Epithelial cell of proximal tubule (primary cell): ENCODE measurements at regions not wholly inside any gene's neighbourhood (a gene's known extent, or its start where the extent isn't known, plus 50 kb on each side); places are given as distances from the start of the nearest gene placed in this dataset.

Experiments used
- DNase-seq: peaks from one replicate; pipeline ENCODE4 v3.0.0-alpha.2; 2011; ENCODE audit warnings: low read depth
- H3K4me3 ChIP-seq: 2 replicates; pipeline ENCODE4 v1.5.1; 2011; ENCODE audit warnings: low read depth, mild to moderate bottlenecking, low read length
- CTCF ChIP-seq: conservative IDR thresholded peaks from 2 replicates; pipeline ENCODE4 v1.5.1; 2012; ENCODE audit warnings: low read depth, mild to moderate bottlenecking, low read length

- no peak overlapping the region for H3K4me3 ChIP-seq
- no peak for DNase-seq
- no peak for TF ChIP-seq CTCF
These were observed 95.7 kb upstream of the AKT3 start for GRCh38 chr1:243945727-243946126.

DNA sequence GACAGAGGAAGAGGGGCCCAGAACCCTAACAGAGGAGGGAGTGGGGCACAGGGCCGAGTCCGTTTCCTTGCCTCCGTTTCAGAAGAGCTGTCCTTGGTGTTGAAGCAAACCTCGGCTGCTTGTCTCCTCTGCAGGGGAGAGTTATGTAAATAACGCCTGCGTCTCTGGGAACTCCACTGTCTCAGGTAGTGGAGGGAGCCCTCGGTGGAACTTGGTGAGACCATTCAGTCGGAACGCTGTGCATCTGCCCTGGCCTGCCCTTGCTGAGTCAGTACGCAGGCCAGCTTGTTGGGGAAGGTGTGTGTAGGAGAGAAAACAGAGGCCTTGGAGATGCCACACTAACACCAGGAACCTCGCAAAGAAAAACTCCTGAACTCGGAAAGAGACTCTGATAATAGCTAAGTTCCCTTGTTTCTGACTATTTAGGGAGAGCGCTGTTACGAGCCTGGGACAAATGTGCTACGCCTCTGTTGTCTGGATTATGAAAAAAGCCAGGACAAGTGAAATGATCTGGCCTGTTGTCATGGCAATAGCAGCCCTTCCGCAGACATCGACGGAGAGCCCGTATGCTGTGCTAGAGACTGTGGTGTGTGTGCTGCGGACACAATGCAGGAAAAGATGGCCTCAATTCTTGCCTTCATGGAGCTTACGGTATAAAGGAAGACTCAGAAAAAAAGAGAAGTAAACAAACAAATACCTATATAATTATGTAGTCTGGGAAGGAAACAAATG is 94.6 kb upstream of the AKT3 start:
- no peak for TF ChIP-seq CTCF
- DNase-seq: peak; percentile 91
- peak overlapping the region; percentile 47 for H3K4me3 ChIP-seq

DNA sequence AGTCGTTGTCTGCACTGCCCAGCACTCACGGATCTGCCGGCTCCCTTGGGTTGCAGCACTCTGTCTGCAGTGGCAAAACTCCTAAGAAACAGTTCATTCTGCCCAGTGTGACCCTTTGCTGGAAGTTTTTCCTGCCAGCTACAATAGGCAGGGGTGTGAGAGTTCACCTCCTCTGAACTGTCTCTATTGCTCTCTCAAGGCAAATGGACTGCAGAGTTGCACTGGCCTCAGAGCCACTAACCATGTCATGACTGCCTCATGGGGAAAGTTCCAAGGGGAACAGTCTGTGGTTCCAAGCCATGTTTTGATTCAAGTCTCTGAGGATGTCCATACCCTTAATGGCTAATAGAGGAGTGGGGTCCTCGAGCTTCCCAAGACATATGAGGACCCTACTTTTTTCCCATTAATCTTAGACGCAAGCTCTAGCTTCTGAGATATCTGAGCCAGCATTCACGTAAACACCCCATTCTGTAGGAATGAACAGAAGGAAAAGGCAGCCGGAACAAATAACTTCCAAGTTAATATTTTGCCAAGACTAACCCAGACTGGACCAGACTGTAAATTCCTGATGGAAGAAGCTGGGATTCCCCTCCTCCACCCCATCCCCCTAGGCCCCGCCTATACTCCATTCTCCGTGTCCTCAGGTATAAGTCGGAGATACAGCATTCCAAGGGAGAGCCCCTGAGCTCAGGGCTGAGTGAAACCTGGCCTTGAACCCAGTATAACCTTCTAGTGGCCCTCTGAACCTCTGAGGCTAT is 93.8 kb upstream of the AKT3 start:
- peak; percentile 82 for DNase-seq
- peak overlapping the region; percentile 47 for H3K4me3 ChIP-seq
- TF ChIP-seq CTCF: no peak

DNA sequence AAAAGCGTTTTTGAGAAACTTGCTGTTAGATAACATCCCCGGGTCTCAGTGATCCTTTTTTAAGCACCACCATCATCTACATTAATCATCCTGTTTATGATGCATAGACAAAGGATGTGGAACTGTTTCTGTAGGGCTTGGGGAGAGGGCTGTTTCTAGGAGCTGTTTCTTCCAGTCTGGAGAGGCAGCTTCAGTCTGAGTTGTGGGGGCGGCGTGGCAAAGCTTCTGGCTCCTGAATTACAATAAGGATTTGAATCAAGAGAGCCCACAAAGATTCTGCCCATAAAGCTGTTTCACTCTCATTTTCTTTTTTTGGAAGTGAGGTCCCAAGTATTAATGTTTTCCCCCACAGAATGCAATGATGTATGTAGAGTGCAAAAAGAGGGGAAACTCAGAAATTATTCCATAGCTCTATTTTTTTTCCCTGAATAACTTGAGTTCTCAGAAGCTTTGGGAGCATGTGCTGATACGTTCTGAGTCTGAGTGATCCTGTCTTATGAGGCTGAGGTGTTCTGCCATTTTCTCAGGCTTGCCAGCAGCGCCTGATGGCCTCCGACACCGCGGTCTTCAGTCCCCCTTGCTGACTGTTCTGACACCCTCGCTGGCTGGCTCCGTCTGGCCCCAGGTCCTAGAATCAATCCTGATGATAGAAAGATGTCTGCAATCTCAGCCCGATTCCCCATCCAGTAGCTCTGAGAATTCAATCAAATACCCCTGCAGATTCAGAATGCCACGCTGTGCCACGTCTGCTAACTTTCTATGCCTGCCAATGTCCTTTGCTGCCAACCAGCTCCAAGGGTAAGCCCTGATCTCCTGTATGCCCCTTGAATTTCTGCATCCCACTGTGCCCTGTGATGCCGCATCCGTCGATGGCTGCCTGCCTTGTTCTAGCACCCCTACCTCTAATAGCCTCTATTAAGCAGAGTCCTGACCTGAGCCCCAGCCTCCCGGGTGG is 92.4 kb upstream of the AKT3 start:
- no peak for TF ChIP-seq CTCF
- no peak for DNase-seq
- H3K4me3 ChIP-seq: no peak overlapping the region

GRCh38 chr1:243940451-243940850 is 90.4 kb upstream of the AKT3 start:
- DNase-seq: no peak
- H3K4me3 ChIP-seq: no peak overlapping the region
- no peak for TF ChIP-seq CTCF

DNA sequence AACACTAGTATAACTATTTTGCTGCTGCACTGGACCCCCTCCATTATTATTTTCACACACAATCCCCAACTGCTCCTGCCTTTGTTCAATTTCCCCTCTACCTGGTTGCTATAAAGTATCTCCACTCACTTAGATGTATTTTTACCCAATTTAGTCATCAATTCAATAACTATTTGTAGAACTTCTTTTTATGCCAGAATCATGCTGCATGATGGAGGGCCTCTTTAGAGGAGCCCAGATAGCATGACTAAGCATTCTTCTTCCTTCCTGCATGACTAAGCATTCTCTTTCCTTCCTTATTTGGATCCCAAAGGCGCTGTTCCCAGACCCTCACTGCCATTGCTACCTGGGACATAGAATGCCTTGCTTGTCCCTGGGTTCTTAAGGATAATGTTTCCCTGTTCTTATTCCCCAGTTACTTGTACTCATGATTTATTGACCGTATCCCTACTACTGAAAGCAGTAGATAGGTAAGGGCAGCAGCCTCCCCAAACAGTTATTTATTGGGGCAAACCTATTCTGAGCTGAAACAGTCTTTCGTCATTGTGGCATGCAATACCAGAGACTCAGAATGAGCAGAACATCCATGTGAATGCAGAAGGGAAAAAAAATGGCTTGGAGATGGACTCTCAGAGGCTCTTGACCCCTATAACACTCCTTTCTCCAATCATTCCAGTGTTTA is 89.3 kb upstream of the AKT3 start:
- TF ChIP-seq CTCF: no peak
- DNase-seq: no peak
- H3K4me3 ChIP-seq: no peak overlapping the region
